Peyer's patch (tissue), 4 donors: ENCODE measurements at regions not wholly inside any gene's neighbourhood (a gene's known extent, or its start where the extent isn't known, plus 50 kb on each side); places are given as distances from the start of the nearest gene placed in this dataset.
"Not testable (repeated sequence)": the region's sequence is repeated elsewhere in the genome, so short reads cannot be mapped to it uniquely, and the experiment has no call there.

ENCODE experiments used
- POLR2A ChIP-seq, 2 donors: fragments of 450-650 bp; IDR thresholded peaks; one replicate each; pipeline ENCODE4 v1.5.1; 2017; ENCODE audit warnings: antibody characterized with exemption in 2 of 2, mild to moderate bottlenecking in 2 of 2, moderate library complexity in 2 of 2
- TF ChIP-seq, protein P1 (sequence below), 6 experiments: fragments of 450-650 bp in 4 of 6; fragments of 200-600 bp in 2 of 6; sonication (generic) in 1 of 6; IDR thresholded peaks; one replicate each; pipeline ENCODE4 v1.5.1; 2017 to 2019; ENCODE audit warnings: antibody characterized with exemption in 6 of 6, mild to moderate bottlenecking in 3 of 6, moderate library complexity in 1 of 6

GRCh38 chr16:34098033-34098432, 638.6 kb downstream of the TP53TG3F start:
- TF ChIP-seq, protein P1, sequence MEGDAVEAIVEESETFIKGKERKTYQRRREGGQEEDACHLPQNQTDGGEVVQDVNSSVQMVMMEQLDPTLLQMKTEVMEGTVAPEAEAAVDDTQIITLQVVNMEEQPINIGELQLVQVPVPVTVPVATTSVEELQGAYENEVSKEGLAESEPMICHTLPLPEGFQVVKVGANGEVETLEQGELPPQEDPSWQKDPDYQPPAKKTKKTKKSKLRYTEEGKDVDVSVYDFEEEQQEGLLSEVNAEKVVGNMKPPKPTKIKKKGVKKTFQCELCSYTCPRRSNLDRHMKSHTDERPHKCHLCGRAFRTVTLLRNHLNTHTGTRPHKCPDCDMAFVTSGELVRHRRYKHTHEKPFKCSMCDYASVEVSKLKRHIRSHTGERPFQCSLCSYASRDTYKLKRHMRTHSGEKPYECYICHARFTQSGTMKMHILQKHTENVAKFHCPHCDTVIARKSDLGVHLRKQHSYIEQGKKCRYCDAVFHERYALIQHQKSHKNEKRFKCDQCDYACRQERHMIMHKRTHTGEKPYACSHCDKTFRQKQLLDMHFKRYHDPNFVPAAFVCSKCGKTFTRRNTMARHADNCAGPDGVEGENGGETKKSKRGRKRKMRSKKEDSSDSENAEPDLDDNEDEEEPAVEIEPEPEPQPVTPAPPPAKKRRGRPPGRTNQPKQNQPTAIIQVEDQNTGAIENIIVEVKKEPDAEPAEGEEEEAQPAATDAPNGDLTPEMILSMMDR (IDR thresholded peaks at IDR 0.05) = not testable (repeated sequence)
- TF ChIP-seq POLR2A (IDR thresholded peaks at IDR 0.05) = not testable (repeated sequence)
